ENCODE measurements at regions not wholly inside any gene's neighbourhood (a gene's known extent, or its start where the extent isn't known, plus 50 kb on each side); places are given as distances from the start of the nearest gene placed in this dataset.

DNA sequence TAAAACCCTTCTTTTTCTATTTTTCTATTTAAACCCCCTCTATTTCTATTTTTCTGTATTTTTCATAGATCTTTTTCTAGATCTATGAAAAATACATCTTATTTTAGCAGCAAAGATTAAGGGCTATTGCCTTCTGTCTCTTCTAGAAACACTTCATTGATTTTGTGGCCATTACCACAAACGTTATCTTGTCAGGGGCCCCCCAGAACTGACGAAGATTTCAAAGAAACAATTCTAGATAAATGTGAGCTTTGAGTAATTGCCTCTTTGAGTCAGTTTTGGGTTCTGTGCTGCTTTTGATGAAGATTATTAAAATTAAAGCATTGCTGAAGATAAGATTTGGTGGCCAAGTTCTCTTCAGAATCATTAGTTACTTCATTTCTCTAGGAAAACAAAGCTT, 279.6 kb upstream of the PEX5L start:
- DNase-seq = no peak
- Histone ChIP-seq H3K27me3 (no peaks in the 10 kb centered on the region), H3K36me3 (no peaks in the 10 kb centered on the region), H3K4me1 (no peaks in the 10 kb centered on the region), H3K9me3 (no peaks in the 10 kb centered on the region), H3K27ac (no peak overlapping the region), H3K4me3 (no peak overlapping the region)
- in situ Hi-C loops (cut with MboI; ENCODE audit: low sequenced_read_pairs in 4 of 4) = no loop called here
- TF ChIP-seq, protein P1, sequence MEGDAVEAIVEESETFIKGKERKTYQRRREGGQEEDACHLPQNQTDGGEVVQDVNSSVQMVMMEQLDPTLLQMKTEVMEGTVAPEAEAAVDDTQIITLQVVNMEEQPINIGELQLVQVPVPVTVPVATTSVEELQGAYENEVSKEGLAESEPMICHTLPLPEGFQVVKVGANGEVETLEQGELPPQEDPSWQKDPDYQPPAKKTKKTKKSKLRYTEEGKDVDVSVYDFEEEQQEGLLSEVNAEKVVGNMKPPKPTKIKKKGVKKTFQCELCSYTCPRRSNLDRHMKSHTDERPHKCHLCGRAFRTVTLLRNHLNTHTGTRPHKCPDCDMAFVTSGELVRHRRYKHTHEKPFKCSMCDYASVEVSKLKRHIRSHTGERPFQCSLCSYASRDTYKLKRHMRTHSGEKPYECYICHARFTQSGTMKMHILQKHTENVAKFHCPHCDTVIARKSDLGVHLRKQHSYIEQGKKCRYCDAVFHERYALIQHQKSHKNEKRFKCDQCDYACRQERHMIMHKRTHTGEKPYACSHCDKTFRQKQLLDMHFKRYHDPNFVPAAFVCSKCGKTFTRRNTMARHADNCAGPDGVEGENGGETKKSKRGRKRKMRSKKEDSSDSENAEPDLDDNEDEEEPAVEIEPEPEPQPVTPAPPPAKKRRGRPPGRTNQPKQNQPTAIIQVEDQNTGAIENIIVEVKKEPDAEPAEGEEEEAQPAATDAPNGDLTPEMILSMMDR (IDR thresholded peaks at IDR 0.05 in 4 of 5, conservative IDR thresholded peaks at IDR 0.05 in 1 of 5) = no peak
- no peak for TF ChIP-seq POLR2A (IDR thresholded peaks at IDR 0.05)
- intact Hi-C loops (cut with DNase I; ENCODE audit: low total_unique reads) = no loop called here
- no peak for ATAC-seq

DNA sequence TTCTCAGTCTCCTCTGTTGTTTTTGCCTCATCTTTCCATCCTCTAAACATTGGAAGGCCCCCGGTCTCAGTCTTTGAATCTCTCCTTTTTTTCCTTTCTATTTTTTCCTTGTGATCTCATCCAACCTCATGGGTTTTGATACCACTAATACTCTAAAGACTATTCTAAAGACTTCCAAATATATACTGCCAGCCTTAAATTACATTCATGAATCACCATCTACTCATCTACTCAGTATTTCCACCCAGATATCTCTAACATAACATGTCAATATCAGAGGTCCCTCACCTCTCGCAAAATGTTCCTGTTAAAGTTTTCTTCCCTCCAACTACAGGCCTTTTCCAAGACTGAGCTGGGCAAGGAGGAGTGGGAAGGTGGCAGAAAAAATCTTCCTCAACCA, 282.5 kb upstream of the TTC14 start:
- Histone ChIP-seq H3K4me1 (no peaks in the 10 kb centered on the region), H3K27me3 (no peaks in the 10 kb centered on the region), H3K4me3 (no peak overlapping the region), H3K36me3 (no peaks in the 10 kb centered on the region), H3K9me3 (no peaks in the 10 kb centered on the region), H3K27ac (no peak overlapping the region)
- ATAC-seq (no peak), DNase-seq (no peak)
- intact Hi-C loops (cut with DNase I; ENCODE audit: low total_unique reads) (no loop called here), in situ Hi-C loops (cut with MboI; ENCODE audit: low sequenced_read_pairs in 4 of 4) (no loop called here)
- TF ChIP-seq, protein P1 (IDR thresholded peaks at IDR 0.05 in 4 of 5, conservative IDR thresholded peaks at IDR 0.05 in 1 of 5) = no peak
- no peak for TF ChIP-seq POLR2A (IDR thresholded peaks at IDR 0.05)

DNA sequence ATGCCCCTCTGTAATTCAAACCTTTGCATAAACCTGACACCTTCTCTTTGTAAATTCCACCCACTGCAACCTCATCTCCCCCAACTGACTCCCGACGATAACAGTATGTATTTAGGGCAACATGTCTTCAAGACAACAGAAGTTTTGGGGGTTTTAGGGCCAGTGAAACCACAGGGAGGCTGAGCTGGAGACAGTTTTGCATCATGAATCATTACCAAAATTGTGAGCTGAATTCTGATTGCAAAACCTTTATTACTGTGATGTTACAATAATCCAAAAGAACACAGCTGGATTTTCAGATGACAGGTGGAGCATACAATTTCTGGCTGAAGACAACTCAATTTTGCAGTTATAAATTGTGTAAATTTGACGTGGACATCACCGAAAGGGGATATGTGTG, 281.3 kb upstream of the TTC14 start:
- intact Hi-C loops (cut with DNase I; ENCODE audit: low total_unique reads) = no loop called here
- no peaks in the 10 kb centered on the region for H3K27me3 ChIP-seq
- H3K27ac ChIP-seq = no peak overlapping the region
- DNase-seq (no peak), ATAC-seq (no peak)
- no peaks in the 10 kb centered on the region for H3K4me1 ChIP-seq
- no peaks in the 10 kb centered on the region for H3K36me3 ChIP-seq
- TF ChIP-seq, protein P1 (IDR thresholded peaks at IDR 0.05 in 4 of 5, conservative IDR thresholded peaks at IDR 0.05 in 1 of 5) = no peak
- no peak overlapping the region for H3K4me3 ChIP-seq
- no peaks in the 10 kb centered on the region for H3K9me3 ChIP-seq
- in situ Hi-C loops (cut with MboI; ENCODE audit: low sequenced_read_pairs in 4 of 4) = no loop called here

DNA sequence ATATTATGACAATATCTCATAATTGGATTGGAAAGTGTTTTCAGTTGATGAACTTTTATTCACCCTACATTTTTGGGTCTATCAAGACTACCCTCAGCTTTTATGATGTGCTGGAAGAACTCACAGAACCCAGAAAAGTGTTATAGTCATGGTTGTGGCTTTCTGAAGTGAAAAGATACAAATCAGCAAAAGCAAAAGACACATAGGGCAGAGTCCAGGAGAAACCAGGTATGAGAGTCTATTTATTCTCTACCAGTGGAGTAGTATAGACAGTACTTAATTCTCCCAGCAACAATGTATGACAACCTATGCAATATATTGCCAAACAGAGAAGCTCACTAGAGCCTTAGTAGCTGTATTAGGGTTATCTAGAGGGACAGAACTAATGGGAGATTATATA, 280.4 kb upstream of the TTC14 start:
- no peak overlapping the region for H3K27ac ChIP-seq
- no peak for TF ChIP-seq POLR2A (IDR thresholded peaks at IDR 0.05)
- TF ChIP-seq, protein P1 (IDR thresholded peaks at IDR 0.05 in 4 of 5, conservative IDR thresholded peaks at IDR 0.05 in 1 of 5) = no peak
- DNase-seq (no peak), ATAC-seq (no peak)
- H3K4me3 ChIP-seq = no peak overlapping the region
- H3K9me3 ChIP-seq = no peaks in the 10 kb centered on the region
- H3K4me1 ChIP-seq = no peaks in the 10 kb centered on the region
- no peaks in the 10 kb centered on the region for H3K27me3 ChIP-seq
- intact Hi-C loops (cut with DNase I; ENCODE audit: low total_unique reads) = no loop called here
- in situ Hi-C loops (cut with MboI; ENCODE audit: low sequenced_read_pairs in 4 of 4) = no loop called here
- no peaks in the 10 kb centered on the region for H3K36me3 ChIP-seq

DNA sequence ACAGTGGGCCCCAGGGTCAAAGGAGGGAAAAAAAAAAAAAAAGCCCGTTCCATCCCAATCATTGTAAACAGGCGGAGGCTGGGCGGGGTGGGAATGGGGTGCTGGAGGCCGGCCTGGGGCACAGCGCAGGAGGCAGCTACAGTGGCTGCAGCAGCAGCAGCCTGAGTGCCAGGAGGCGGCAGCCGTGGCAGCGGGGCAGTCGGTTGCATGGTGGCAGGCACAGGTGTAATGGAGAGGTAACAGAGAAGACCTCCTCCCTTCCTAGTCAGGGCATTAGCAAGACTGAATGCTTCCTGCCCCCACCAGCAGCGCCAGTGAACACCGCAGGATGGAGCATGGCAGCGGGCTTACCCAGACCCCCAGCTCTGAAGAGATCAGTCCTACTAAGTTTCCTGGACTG, 279.1 kb upstream of the TTC14 start:
- no peak overlapping the region for H3K27ac ChIP-seq
- no peak for DNase-seq
- intact Hi-C loops (cut with DNase I; ENCODE audit: low total_unique reads) = no loop called here

More for the DNA sequence above, 279.1 kb upstream of the TTC14 start:
- Histone ChIP-seq H3K36me3 (no peaks in the 10 kb centered on the region), H3K9me3 (no peaks in the 10 kb centered on the region), H3K4me1 (no peaks in the 10 kb centered on the region), H3K27me3 (no peaks in the 10 kb centered on the region), H3K4me3 (no peak overlapping the region)
- in situ Hi-C loops (cut with MboI; ENCODE audit: low sequenced_read_pairs in 4 of 4) = no loop called here
- no peak for TF ChIP-seq POLR2A (IDR thresholded peaks at IDR 0.05)
- TF ChIP-seq, protein P1 (IDR thresholded peaks at IDR 0.05 in 4 of 5, conservative IDR thresholded peaks at IDR 0.05 in 1 of 5) = no peak
- ATAC-seq = no peak
